Caco-2 (cell line): ENCODE measurements at regions not wholly inside any gene's neighbourhood (a gene's known extent, or its start where the extent isn't known, plus 50 kb on each side); places are given as distances from the start of the nearest gene placed in this dataset.

Source experiments
- BruUV-seq: library from RNA; stranded (reverse); fragments of 400-500 nt; replicated peaks from 2 replicates; lab custom pipeline; 2021; lab: Mats Ljungman, UMichigan
- CTCF ChIA-PET: fragments of 300-600 bp; sonication (Branson Sonifier 250); formaldehyde crosslinking; loops from one replicate; lab custom pipeline; 2022; ENCODE audit warnings: antibody characterized with exemption; lab: Charles Lee
- POLR2A ChIA-PET: fragments of 300-600 bp; sonication (Branson Sonifier 250); formaldehyde crosslinking; loops from one replicate; lab custom pipeline; 2022; ENCODE audit warnings: antibody characterized with exemption; lab: Charles Lee
- DNase-seq, 2 experiments: peaks; one replicate each; pipeline versions ENCODE4 v3.0.0 to v3.0.0-alpha.2; 2020 to 2022
- H3K27me3 ChIP-seq: replicated peaks from 2 replicates; pipeline ENCODE4 v1.6.0; 2011; ENCODE audit warnings: low read length; ENCODE audit not compliant: control insufficient read depth, insufficient read depth
- H3K36me3 ChIP-seq: 2 replicates; pipeline ENCODE4 v1.5.1; 2011; ENCODE audit warnings: low read length; ENCODE audit not compliant: control insufficient read depth, insufficient read depth
- H3K4me1 ChIP-seq: fragments of 250-450 bp; sonication (Bioruptor Pico); 2 replicates; pipeline ENCODE4 v1.5.1; 2020; ENCODE audit warnings: mild to moderate bottlenecking
- H3K4me3 ChIP-seq: 2 replicates; pipeline ENCODE4 v1.5.1; 2011; ENCODE audit warnings: low read depth, mild to moderate bottlenecking, control low read depth, low read length
- H3K9me3 ChIP-seq: fragments of 250-450 bp; sonication (Bioruptor Pico); 2 replicates; pipeline ENCODE4 v1.5.1; 2020; ENCODE audit warnings: mild to moderate bottlenecking, moderate library complexity
- H3K27ac Mint-ChIP-seq: one replicate; pipeline ENCODE4 v1.8.0; 2022; ENCODE audit warnings: mixed read lengths; ENCODE audit not compliant: unreplicated experiment
- H3K27me3 Mint-ChIP-seq: one replicate; pipeline ENCODE4 v1.8.0; 2022; ENCODE audit warnings: mixed read lengths; ENCODE audit not compliant: insufficient read depth, unreplicated experiment
- H3K36me3 Mint-ChIP-seq: one replicate; pipeline ENCODE4 v1.8.0; 2022; ENCODE audit warnings: mild to moderate bottlenecking, mixed read lengths; ENCODE audit not compliant: insufficient read depth, unreplicated experiment
- H3K4me1 Mint-ChIP-seq: one replicate; pipeline ENCODE4 v1.8.0; 2022; ENCODE audit warnings: low read depth, mixed read lengths; ENCODE audit not compliant: unreplicated experiment
- H3K4me3 Mint-ChIP-seq: one replicate; pipeline ENCODE4 v1.8.0; 2022; ENCODE audit warnings: mild to moderate bottlenecking, moderate library complexity, mixed read lengths; ENCODE audit not compliant: unreplicated experiment
- H3K9me3 Mint-ChIP-seq: one replicate; pipeline ENCODE4 v1.8.0; 2022; ENCODE audit warnings: mixed read lengths; ENCODE audit not compliant: unreplicated experiment
- CTCF ChIP-seq, 2 experiments: fragments of 200-600 bp in 1 of 2; IDR thresholded peaks; 1 replicate in 1 of 2; 2 replicates in 1 of 2; pipeline versions ENCODE4 v1.5.1 to v1.8.0; 2011 to 2022; ENCODE audit warnings: antibody characterized with exemption in 1 of 2, control low read depth in 1 of 2, inconsistent platforms in 1 of 2, low read depth in 1 of 2, low read length in 1 of 2, mild to moderate bottlenecking in 1 of 2, moderate library complexity in 1 of 2; ENCODE audit not compliant: insufficient read depth in 1 of 2, severe bottlenecking in 1 of 2, unreplicated experiment in 1 of 2
- intact Hi-C: fragments of 100-400 bp; cut with micrococcal nuclease; formaldehyde crosslinking; loops from one replicate; pipeline ENCODE4 v1.10.0; 2022; ENCODE audit not compliant: unreplicated experiment

- Histone ChIP-seq H3K4me3 (no peak overlapping the region), H3K36me3 (no peaks in the 10 kb centered on the region), H3K4me1 (no peaks in the 10 kb centered on the region), H3K9me3 (peaks cover 4% of the 10 kb centered on the region; the same call in 1 of the 2 replicates), H3K27me3 (no peaks in the 10 kb centered on the region)
- Mint-ChIP-seq H3K27me3 (no peaks in the 10 kb centered on the region), H3K9me3 (peaks cover 20% of the 10 kb centered on the region), H3K4me3 (no peak overlapping the region), H3K4me1 (no peaks in the 10 kb centered on the region), H3K27ac (no peak overlapping the region), H3K36me3 (no peaks in the 10 kb centered on the region)
- no TSS peak for BruUV-seq
- no peak for DNase-seq
- POLR2A ChIA-PET: no interaction called here
- intact Hi-C loops: no loop called here
- no peak for TF ChIP-seq CTCF (IDR thresholded peaks at IDR 0.05; ENCODE audit: insufficient read depth in 1 of 2, low read depth in 1 of 2, low read length in 1 of 2, severe bottlenecking in 1 of 2, unreplicated experiment in 1 of 2)
- CTCF ChIA-PET: no interaction called here
These were observed 193.0 kb downstream of the FZD1 start for GRCh38 chr7:91457208-91457607.

GRCh38 chr7:91459539-91459938 lies 195.3 kb downstream of the FZD1 start:
- DNase-seq: no peak
- Mint-ChIP-seq H3K9me3 (peaks cover 20% of the 10 kb centered on the region), H3K27me3 (peaks cover 5% of the 10 kb centered on the region), H3K4me3 (no peak overlapping the region), H3K36me3 (no peaks in the 10 kb centered on the region), H3K4me1 (no peaks in the 10 kb centered on the region), H3K27ac (no peak overlapping the region)
- H3K4me3 ChIP-seq: no peak overlapping the region
- POLR2A ChIA-PET: no interaction called here
- BruUV-seq: no TSS peak
- no peak for TF ChIP-seq CTCF (IDR thresholded peaks at IDR 0.05; ENCODE audit: insufficient read depth in 1 of 2, low read depth in 1 of 2, low read length in 1 of 2, severe bottlenecking in 1 of 2, unreplicated experiment in 1 of 2)
- no peaks in the 10 kb centered on the region for H3K4me1 ChIP-seq
- peaks cover 4% of the 10 kb centered on the region; the same call in 1 of the 2 replicates for H3K9me3 ChIP-seq
- CTCF ChIA-PET: no interaction called here
- intact Hi-C loops: no loop called here
- H3K27me3 ChIP-seq: no peaks in the 10 kb centered on the region
- no peaks in the 10 kb centered on the region for H3K36me3 ChIP-seq

GRCh38 chr7:91462316-91462715 lies 198.1 kb downstream of the FZD1 start:
- DNase-seq: no peak
- Histone ChIP-seq H3K9me3 (peaks cover 2% of the 10 kb centered on the region; the same call in 1 of the 2 replicates), H3K4me1 (no peaks in the 10 kb centered on the region), H3K36me3 (no peaks in the 10 kb centered on the region), H3K27me3 (no peaks in the 10 kb centered on the region), H3K4me3 (no peak overlapping the region)
- intact Hi-C loops: no loop called here
- Mint-ChIP-seq H3K27ac (no peak overlapping the region), H3K4me1 (no peaks in the 10 kb centered on the region), H3K27me3 (peaks cover 5% of the 10 kb centered on the region), H3K9me3 (peaks cover 12% of the 10 kb centered on the region), H3K36me3 (no peaks in the 10 kb centered on the region), H3K4me3 (no peak overlapping the region)
- no TSS peak for BruUV-seq
- no peak for TF ChIP-seq CTCF (IDR thresholded peaks at IDR 0.05; ENCODE audit: insufficient read depth in 1 of 2, low read depth in 1 of 2, low read length in 1 of 2, severe bottlenecking in 1 of 2, unreplicated experiment in 1 of 2)
- CTCF ChIA-PET: no interaction called here
- POLR2A ChIA-PET: no interaction called here
